ENCODE measurements at regions not wholly inside any gene's neighbourhood (a gene's known extent, or its start where the extent isn't known, plus 50 kb on each side); places are given as distances from the start of the nearest gene placed in this dataset.

GRCh38 chr20:36090223-36090622 is 64.3 kb upstream of the EPB41L1 start:
- Histone ChIP-seq H3K9me3 (no peaks in the 10 kb centered on the region), H3K4me1 (ENCODE audit: low read depth) (peaks cover 28% of the 10 kb centered on the region), H3K36me3 (ENCODE audit: low read depth) (no peaks in the 10 kb centered on the region), H3K4me3 (no peak overlapping the region)
- DNase-seq (no peak), ATAC-seq (no peak)
- TF ChIP-seq, protein P1, sequence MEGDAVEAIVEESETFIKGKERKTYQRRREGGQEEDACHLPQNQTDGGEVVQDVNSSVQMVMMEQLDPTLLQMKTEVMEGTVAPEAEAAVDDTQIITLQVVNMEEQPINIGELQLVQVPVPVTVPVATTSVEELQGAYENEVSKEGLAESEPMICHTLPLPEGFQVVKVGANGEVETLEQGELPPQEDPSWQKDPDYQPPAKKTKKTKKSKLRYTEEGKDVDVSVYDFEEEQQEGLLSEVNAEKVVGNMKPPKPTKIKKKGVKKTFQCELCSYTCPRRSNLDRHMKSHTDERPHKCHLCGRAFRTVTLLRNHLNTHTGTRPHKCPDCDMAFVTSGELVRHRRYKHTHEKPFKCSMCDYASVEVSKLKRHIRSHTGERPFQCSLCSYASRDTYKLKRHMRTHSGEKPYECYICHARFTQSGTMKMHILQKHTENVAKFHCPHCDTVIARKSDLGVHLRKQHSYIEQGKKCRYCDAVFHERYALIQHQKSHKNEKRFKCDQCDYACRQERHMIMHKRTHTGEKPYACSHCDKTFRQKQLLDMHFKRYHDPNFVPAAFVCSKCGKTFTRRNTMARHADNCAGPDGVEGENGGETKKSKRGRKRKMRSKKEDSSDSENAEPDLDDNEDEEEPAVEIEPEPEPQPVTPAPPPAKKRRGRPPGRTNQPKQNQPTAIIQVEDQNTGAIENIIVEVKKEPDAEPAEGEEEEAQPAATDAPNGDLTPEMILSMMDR (IDR thresholded peaks at IDR 0.05): no peak
- intact Hi-C loops (cut with DNase I, micrococcal nuclease): no loop called here

DNA sequence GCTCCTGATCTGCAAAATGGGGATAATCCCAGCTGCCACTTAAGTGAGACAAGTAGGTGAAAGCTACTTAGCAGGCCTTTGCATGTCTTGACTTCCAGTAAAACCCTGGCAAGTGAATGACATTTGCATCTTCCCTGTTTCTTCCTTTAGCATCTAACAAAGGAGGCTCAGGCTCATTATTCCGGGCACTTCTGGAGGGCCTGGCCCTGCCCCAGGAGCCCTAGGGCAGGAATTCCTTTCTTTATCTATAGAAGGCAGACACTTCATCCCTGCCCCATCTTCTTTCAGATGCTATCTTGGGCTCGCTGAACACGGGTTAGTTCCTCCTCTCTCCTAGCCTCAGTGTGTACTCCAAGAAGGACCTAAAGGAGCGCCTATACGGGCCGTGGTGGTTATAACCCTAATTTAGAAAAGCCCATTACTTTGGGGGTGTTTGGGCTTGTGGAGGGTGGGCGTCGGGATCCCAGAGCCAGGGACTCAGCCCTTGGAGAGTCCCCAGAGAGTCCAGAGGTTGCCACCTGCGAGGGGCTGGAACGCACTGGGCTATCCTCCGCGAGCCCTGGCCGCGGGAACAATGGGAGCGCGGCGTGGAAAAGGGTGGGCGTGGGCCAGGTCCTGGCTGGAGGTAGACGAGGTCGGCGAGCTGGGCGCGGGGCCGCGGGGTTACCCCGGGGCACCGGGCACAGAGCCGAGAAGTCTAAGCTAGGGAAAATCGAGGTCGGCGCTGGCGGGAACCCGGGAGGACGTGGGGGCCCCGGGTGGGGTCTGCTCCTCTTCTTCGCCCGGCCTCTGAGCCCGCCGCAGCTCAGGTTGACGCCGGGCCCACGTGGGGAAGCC is 62.8 kb upstream of the EPB41L1 start:
- no peaks in the 10 kb centered on the region for H3K36me3 ChIP-seq (ENCODE audit: low read depth)

GRCh38 chr20:36092398-36093024 is 62.0 kb upstream of the EPB41L1 start:
- Histone ChIP-seq H3K4me3 (peak overlapping the region; percentile 58), H3K4me1 (ENCODE audit: low read depth) (peaks cover 42% of the 10 kb centered on the region), H3K36me3 (ENCODE audit: low read depth) (no peaks in the 10 kb centered on the region), H3K9me3 (no peaks in the 10 kb centered on the region)
- intact Hi-C loops (cut with DNase I, micrococcal nuclease): no loop called here
- DNase-seq: peak in 1 of 3 donors; percentile 67
- TF ChIP-seq, protein P1 (IDR thresholded peaks at IDR 0.05): no peak
- peak; percentile 46 for ATAC-seq

More for the DNA sequence above, 62.8 kb upstream of the EPB41L1 start:
- peak in 1 of 3 donors; percentile 58 for DNase-seq
- Histone ChIP-seq H3K4me3 (peak overlapping the region; percentile 58), H3K9me3 (no peaks in the 10 kb centered on the region), H3K4me1 (ENCODE audit: low read depth) (peaks cover 34% of the 10 kb centered on the region)
- ATAC-seq: no peak
- TF ChIP-seq, protein P1 (IDR thresholded peaks at IDR 0.05): no peak
- intact Hi-C loops (cut with DNase I, micrococcal nuclease): no loop called here

- ATAC-seq: peak; percentile 64
- H3K9me3 ChIP-seq: no peaks in the 10 kb centered on the region
- peaks cover 48% of the 10 kb centered on the region for H3K4me1 ChIP-seq (ENCODE audit: low read depth)
- H3K36me3 ChIP-seq (ENCODE audit: low read depth): no peaks in the 10 kb centered on the region
- peak; percentile 78 to 85 (median 82) for DNase-seq
- intact Hi-C loops (cut with DNase I, micrococcal nuclease): no loop called here
- TF ChIP-seq, protein P1 (IDR thresholded peaks at IDR 0.05): no peak
- H3K4me3 ChIP-seq: peak overlapping the region; percentile 58
Measured at GRCh38 chr20:36093025-36093803, 61.3 kb upstream of the EPB41L1 start.

DNA sequence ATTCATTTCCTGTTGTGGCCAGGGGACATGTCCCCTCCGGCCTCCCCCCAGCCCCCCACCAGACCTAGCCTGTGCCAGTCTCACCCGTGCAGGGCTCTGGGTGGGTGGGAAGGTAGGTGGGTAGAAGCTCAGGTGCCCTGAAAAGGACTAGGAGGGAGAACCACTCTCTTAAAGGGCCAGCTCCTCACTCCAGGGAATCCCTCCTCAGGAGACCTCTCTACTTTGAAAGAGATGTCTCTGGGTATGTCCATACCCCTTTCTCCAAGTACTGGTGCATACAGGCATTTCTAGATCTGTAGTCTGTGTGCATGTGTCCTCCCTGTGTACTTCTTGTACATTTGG is 60.8 kb upstream of the EPB41L1 start:
- ATAC-seq (peak; percentile 0), DNase-seq (no peak)
- intact Hi-C loops (cut with DNase I, micrococcal nuclease): no loop called here
- H3K36me3 ChIP-seq (ENCODE audit: low read depth): no peaks in the 10 kb centered on the region
- TF ChIP-seq, protein P1 (IDR thresholded peaks at IDR 0.05): no peak
- no peaks in the 10 kb centered on the region for H3K9me3 ChIP-seq
- H3K4me1 ChIP-seq (ENCODE audit: low read depth): peaks cover 54% of the 10 kb centered on the region
- H3K4me3 ChIP-seq: no peak overlapping the region
